ENCODE measurements at regions not wholly inside any gene's neighbourhood (a gene's known extent, or its start where the extent isn't known, plus 50 kb on each side); places are given as distances from the start of the nearest gene placed in this dataset.

GRCh38 chr9:96080364-96080763, 204.9 kb downstream of the ERCC6L2 start:
- Histone ChIP-seq H3K27ac (no peak overlapping the region), H3K9me3 (ENCODE audit: control insufficient read depth, low read length) (no peaks in the 10 kb centered on the region), H3K4me3 (ENCODE audit: low read depth, low read length) (no peak overlapping the region), H3K36me3 (ENCODE audit: control insufficient read depth, insufficient read depth, low read length) (no peaks in the 10 kb centered on the region), H3K4me1 (no peaks in the 10 kb centered on the region), H3K79me2 (no peaks in the 10 kb centered on the region), H2AFZ (no peak overlapping the region), H3K9ac (no peak overlapping the region), H3K4me2 (ENCODE audit: low read length) (no peak overlapping the region), H3K27me3 (ENCODE audit: control insufficient read depth, insufficient read depth, low read length) (no peaks in the 10 kb centered on the region)
- no peak for TF ChIP-seq CTCF (IDR thresholded peaks at IDR 0.05)

- no peaks in the 10 kb centered on the region for H3K4me1 ChIP-seq
- no peaks in the 10 kb centered on the region for H3K27me3 ChIP-seq (ENCODE audit: control insufficient read depth, insufficient read depth, low read length)
- H3K4me3 ChIP-seq (ENCODE audit: low read depth, low read length): no peak overlapping the region
- no peaks in the 10 kb centered on the region for H3K9me3 ChIP-seq (ENCODE audit: control insufficient read depth, low read length)
- no peak overlapping the region for H3K9ac ChIP-seq
- H2AFZ ChIP-seq: no peak overlapping the region
- H3K4me2 ChIP-seq (ENCODE audit: low read length): no peak overlapping the region
- H3K36me3 ChIP-seq (ENCODE audit: control insufficient read depth, insufficient read depth, low read length): no peaks in the 10 kb centered on the region
- no peak overlapping the region for H3K27ac ChIP-seq
- no peaks in the 10 kb centered on the region for H3K79me2 ChIP-seq
- TF ChIP-seq CTCF (IDR thresholded peaks at IDR 0.05): no peak
These were observed 204.3 kb downstream of the ERCC6L2 start for GRCh38 chr9:96079779-96080178.

- Histone ChIP-seq H2AFZ (no peak overlapping the region), H3K9me3 (ENCODE audit: control insufficient read depth, low read length) (no peaks in the 10 kb centered on the region), H3K27me3 (ENCODE audit: control insufficient read depth, insufficient read depth, low read length) (no peaks in the 10 kb centered on the region), H3K4me3 (ENCODE audit: low read depth, low read length) (no peak overlapping the region), H3K36me3 (ENCODE audit: control insufficient read depth, insufficient read depth, low read length) (no peaks in the 10 kb centered on the region), H3K9ac (no peak overlapping the region), H3K79me2 (no peaks in the 10 kb centered on the region), H3K27ac (no peak overlapping the region), H3K4me2 (ENCODE audit: low read length) (no peak overlapping the region), H3K4me1 (no peaks in the 10 kb centered on the region)
- TF ChIP-seq CTCF (IDR thresholded peaks at IDR 0.05): no peak
These were observed 203.5 kb downstream of the ERCC6L2 start for GRCh38 chr9:96078897-96079490.

DNA sequence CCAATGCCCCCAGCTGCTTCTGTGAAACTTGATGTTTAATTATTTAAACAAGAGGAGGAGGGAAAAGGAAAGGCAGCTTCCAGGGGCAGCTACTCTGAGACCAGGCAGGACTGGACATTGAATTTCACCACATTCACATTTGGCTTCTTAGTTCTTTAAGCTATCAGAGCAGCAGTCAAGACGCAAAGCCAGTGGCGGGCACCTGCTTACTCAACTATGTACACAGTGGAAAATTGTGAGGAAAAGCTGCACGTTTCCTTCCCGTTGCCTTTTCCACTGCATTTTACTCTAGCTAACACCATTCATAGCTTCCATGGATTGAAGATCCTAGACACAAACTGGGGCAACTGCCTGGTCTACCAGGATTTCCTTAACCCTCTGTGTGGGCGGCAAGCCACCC, 200.3 kb downstream of the ERCC6L2 start:
- Histone ChIP-seq H3K27ac (no peak overlapping the region), H3K79me2 (no peaks in the 10 kb centered on the region), H3K4me1 (no peaks in the 10 kb centered on the region), H3K9ac (no peak overlapping the region), H3K27me3 (ENCODE audit: control insufficient read depth, insufficient read depth, low read length) (no peaks in the 10 kb centered on the region), H3K36me3 (ENCODE audit: control insufficient read depth, insufficient read depth, low read length) (no peaks in the 10 kb centered on the region), H3K4me3 (ENCODE audit: low read depth, low read length) (no peak overlapping the region), H3K9me3 (ENCODE audit: control insufficient read depth, low read length) (no peaks in the 10 kb centered on the region), H3K4me2 (ENCODE audit: low read length) (no peak overlapping the region), H2AFZ (no peak overlapping the region)
- no peak for TF ChIP-seq CTCF (IDR thresholded peaks at IDR 0.05)

DNA sequence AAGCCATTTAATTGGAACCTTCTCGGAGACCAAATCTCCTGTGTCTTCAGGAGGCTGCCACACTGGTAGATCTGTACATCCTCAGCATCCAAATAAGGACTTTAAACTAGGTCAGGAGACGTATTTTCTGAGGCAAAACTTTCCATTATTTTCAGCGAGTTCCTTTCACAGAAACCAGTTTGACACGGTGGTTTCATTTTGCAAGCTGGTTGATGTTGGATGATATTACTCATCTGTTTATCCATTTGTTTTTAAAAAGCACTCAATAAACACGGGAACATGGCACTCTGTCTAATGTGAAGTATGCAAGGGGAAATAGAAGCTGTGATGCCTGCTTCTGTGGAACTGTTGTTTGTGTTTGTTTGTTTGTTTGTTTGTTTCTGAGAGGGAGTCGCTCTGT, 199.6 kb downstream of the ERCC6L2 start:
- Histone ChIP-seq H3K9ac (no peak overlapping the region), H3K4me1 (no peaks in the 10 kb centered on the region), H3K4me2 (ENCODE audit: low read length) (no peak overlapping the region), H3K4me3 (ENCODE audit: low read depth, low read length) (no peak overlapping the region), H3K27me3 (ENCODE audit: control insufficient read depth, insufficient read depth, low read length) (no peaks in the 10 kb centered on the region), H3K27ac (no peak overlapping the region), H2AFZ (no peak overlapping the region), H3K9me3 (ENCODE audit: control insufficient read depth, low read length) (no peaks in the 10 kb centered on the region), H3K36me3 (ENCODE audit: control insufficient read depth, insufficient read depth, low read length) (no peaks in the 10 kb centered on the region), H3K79me2 (no peaks in the 10 kb centered on the region)
- TF ChIP-seq CTCF (IDR thresholded peaks at IDR 0.05): no peak
